IMR-90 (cell line): ENCODE measurements at regions not wholly inside any gene's neighbourhood (a gene's known extent, or its start where the extent isn't known, plus 50 kb on each side); places are given as distances from the start of the nearest gene placed in this dataset.
A peak's percentile ranks its signal among the peaks of the same experiment; 100 is the strongest.

Experiments
- ATAC-seq: fragments of 200-7000 bp; cut with Tn5 transposase; 2 replicates; pipeline ENCODE4 v1.9.1; 2020; ENCODE audit warnings: low read depth, mild to moderate bottlenecking, moderate library complexity
- BruUV-seq: library from RNA; stranded (reverse); fragments of 400-500 nt; replicated peaks from 2 replicates; lab custom pipeline; 2021; lab: Mats Ljungman, UMichigan
- CTCF ChIA-PET: fragments of 300-600 bp; formaldehyde crosslinking; extraction: SDS; loops from one replicate; lab custom pipeline; 2021; ENCODE audit warnings: antibody characterized with exemption; lab: Yijun Ruan, JAX
- POLR2A ChIA-PET: fragments of 300-600 bp; sonication (Branson Sonifier 250); formaldehyde crosslinking; loops from one replicate; lab custom pipeline; 2022; ENCODE audit warnings: antibody characterized with exemption; ENCODE audit not compliant: unreplicated experiment; lab: Charles Lee
- DNase-seq: peaks from one replicate; pipeline ENCODE4 v3.0.0; 2013
- H2AFZ ChIP-seq: replicated peaks from 2 replicates; pipeline ENCODE3; 2013; ENCODE audit warnings: low read length, mild to moderate bottlenecking; ENCODE audit not compliant: poor library complexity
- H2AK5ac ChIP-seq: 2 replicates; pipeline ENCODE4 v1.6.1; 2013; ENCODE audit warnings: low read depth, low read length, inconsistent platforms
- H2AK9ac ChIP-seq: replicated peaks from 2 replicates; pipeline ENCODE3; 2013; ENCODE audit warnings: mild to moderate bottlenecking, low read depth, low read length, moderate library complexity; ENCODE audit not compliant: poor library complexity
- H2BK120ac ChIP-seq: 2 replicates; pipeline ENCODE4 v1.6.1; 2013; ENCODE audit warnings: low read depth, low read length, inconsistent platforms
- H2BK15ac ChIP-seq: 3 replicates; pipeline ENCODE4 v1.6.1; 2013; ENCODE audit warnings: low read depth, low read length, inconsistent platforms
- H2BK20ac ChIP-seq: 2 replicates; pipeline ENCODE4 v1.6.1; 2013; ENCODE audit warnings: low read depth, mild to moderate bottlenecking, inconsistent platforms, low read length, moderate library complexity
- H2BK5ac ChIP-seq: 2 replicates; pipeline ENCODE4 v1.6.1; 2013; ENCODE audit warnings: mild to moderate bottlenecking, low read depth, low read length, inconsistent platforms; ENCODE audit not compliant: poor library complexity, severe bottlenecking
- H3K14ac ChIP-seq: replicated peaks from 2 replicates; pipeline ENCODE4 v1.6.1; 2013; ENCODE audit warnings: low read depth, low read length, inconsistent platforms
- H3K18ac ChIP-seq: 2 replicates; pipeline ENCODE4 v1.6.1; 2013; ENCODE audit warnings: low read depth, low read length, control low read depth
- H3K23ac ChIP-seq: 2 replicates; pipeline ENCODE4 v1.6.1; 2013; ENCODE audit warnings: low read depth, low read length, inconsistent platforms
- H3K27ac ChIP-seq: 2 replicates; pipeline ENCODE4 v1.5.1; 2013; ENCODE audit warnings: mild to moderate bottlenecking, control low read depth, low read length; ENCODE audit not compliant: insufficient read depth
- H3K27me3 ChIP-seq: 2 replicates; pipeline ENCODE4 v1.6.1; 2013; ENCODE audit warnings: low read length; ENCODE audit not compliant: control insufficient read depth, insufficient read depth
- H3K36me3 ChIP-seq: 2 replicates; pipeline ENCODE4 v1.6.1; 2013; ENCODE audit warnings: low read length, mixed read lengths; ENCODE audit not compliant: control insufficient read depth, insufficient read depth
- H3K4ac ChIP-seq: 2 replicates; pipeline ENCODE4 v1.6.1; 2013; ENCODE audit warnings: low read depth, low read length, inconsistent platforms
- H3K4me1 ChIP-seq: 2 replicates; pipeline ENCODE4 v1.6.1; 2013; ENCODE audit warnings: low read length, mixed read lengths; ENCODE audit not compliant: control insufficient read depth, insufficient read depth
- H3K4me2 ChIP-seq: 2 replicates; pipeline ENCODE4 v1.6.1; 2013; ENCODE audit warnings: low read depth, mild to moderate bottlenecking, control low read depth, low read length, moderate library complexity
- H3K4me3 ChIP-seq: 2 replicates; pipeline ENCODE4 v1.5.1; 2013; ENCODE audit warnings: low read depth, mild to moderate bottlenecking, control low read depth, low read length, moderate library complexity; ENCODE audit not compliant: insufficient read depth
- H3K56ac ChIP-seq: 2 replicates; pipeline ENCODE4 v1.6.1; 2013; ENCODE audit warnings: low read length, inconsistent platforms; ENCODE audit not compliant: insufficient read depth; ENCODE audit errors: extremely low read depth
- H3K79me1 ChIP-seq, 2 experiments: 2 replicates each; pipeline ENCODE4 v1.6.1; 2013; ENCODE audit warnings: low read length in 2 of 2, inconsistent platforms in 1 of 2, low read depth in 1 of 2
- H3K9ac ChIP-seq: 2 replicates; pipeline ENCODE4 v1.6.1; 2013; ENCODE audit warnings: low read depth, low read length, control low read depth
- H3K9me1 ChIP-seq: 2 replicates; pipeline ENCODE4 v1.6.1; 2013; ENCODE audit warnings: low read length, inconsistent platforms; ENCODE audit not compliant: insufficient read depth
- H3K9me3 ChIP-seq: 2 replicates; pipeline ENCODE4 v1.6.1; 2013; ENCODE audit warnings: low read length; ENCODE audit not compliant: control insufficient read depth, insufficient read depth
- H4K20me1 ChIP-seq: 2 replicates; pipeline ENCODE4 v1.6.1; 2013; ENCODE audit warnings: low read length, inconsistent platforms; ENCODE audit not compliant: insufficient read depth
- H4K5ac ChIP-seq: 2 replicates; pipeline ENCODE4 v1.6.1; 2013; ENCODE audit warnings: mild to moderate bottlenecking, low read depth, low read length, control low read depth
- H4K8ac ChIP-seq, 2 experiments: 2 replicates each; pipeline ENCODE4 v1.6.1; 2013; ENCODE audit warnings: low read depth in 2 of 2, low read length in 2 of 2, control low read depth in 1 of 2, inconsistent platforms in 1 of 2
- H4K91ac ChIP-seq: 2 replicates; pipeline ENCODE4 v1.6.1; 2013; ENCODE audit warnings: low read depth, low read length, inconsistent platforms; ENCODE audit not compliant: insufficient read depth
- BHLHE40 ChIP-seq: fragments of 150-350 bp; IDR thresholded peaks from 2 replicates; pipeline ENCODE4 v1.6.1; 2016; ENCODE audit warnings: mild to moderate bottlenecking, low read depth, low read length
- CEBPB ChIP-seq: IDR thresholded peaks from 2 replicates; pipeline ENCODE4 v1.6.1; 2012; ENCODE audit warnings: low read depth, low read length, improper control_type of control experiment
- CHD1 ChIP-seq: IDR thresholded peaks from 2 replicates; pipeline ENCODE4 v1.6.1; 2012; ENCODE audit warnings: low read depth, low read length, improper control_type of control experiment
- FOS ChIP-seq: fragments of 150-350 bp; IDR thresholded peaks from 2 replicates; pipeline ENCODE4 v1.6.1; 2016; ENCODE audit warnings: low read depth, low read length
- MAFK ChIP-seq: IDR thresholded peaks from 2 replicates; pipeline ENCODE4 v1.6.1; 2012; ENCODE audit warnings: low read depth, low read length, improper control_type of control experiment
- MAZ ChIP-seq: IDR thresholded peaks from 2 replicates; pipeline ENCODE4 v1.6.1; 2012; ENCODE audit warnings: low read depth, mild to moderate bottlenecking, low read length, improper control_type of control experiment, moderate library complexity, borderline replicate concordance
- MXI1 ChIP-seq: IDR thresholded peaks from 2 replicates; pipeline ENCODE4 v1.6.1; 2012; ENCODE audit warnings: low read depth, mild to moderate bottlenecking, low read length, moderate library complexity, borderline replicate concordance
- POLR2A ChIP-seq: IDR thresholded peaks from 2 replicates; pipeline ENCODE4 v1.6.1; 2012; ENCODE audit warnings: mild to moderate bottlenecking, low read depth, low read length
- RAD21 ChIP-seq: IDR thresholded peaks from 2 replicates; pipeline ENCODE4 v1.6.1; 2012; ENCODE audit warnings: low read length, improper control_type of control experiment
- SMC3 ChIP-seq: fragments of 150-350 bp; IDR thresholded peaks from 2 replicates; pipeline ENCODE4 v1.6.1; 2016; ENCODE audit warnings: low read depth, mild to moderate bottlenecking, antibody characterized with exemption, low read length, moderate library complexity
- WGBS, 2 experiments: methylation state at CpG; one replicate each; pipeline versions ENCODE4 v1.1.5 to v1.1.7; 2013; ENCODE audit warnings: missing lambda C conversion rate in 2 of 2; ENCODE audit not compliant: insufficient read length in 1 of 2; ENCODE audit errors: extremely low coverage in 2 of 2; 5-methylcytosine and 5-hydroxymethylcytosine counted together
- dilution Hi-C: fragments of 300-500 bp; cut with HindIII; formaldehyde crosslinking; loops from one replicate; pipeline ENCODE4 v1.14.3; 2018; ENCODE audit warnings: low sequenced_read_pairs; ENCODE audit not compliant: unreplicated experiment
- in situ Hi-C: fragments of 300-500 bp; cut with MboI; formaldehyde crosslinking; loops from 3 replicates; pipeline ENCODE4 v1.14.3; 2019; ENCODE audit warnings: low sequenced_read_pairs, inconsistent platforms, mixed read lengths
- intact Hi-C: fragments of 100-400 bp; cut with micrococcal nuclease; formaldehyde crosslinking; loops from 2 replicates; pipeline ENCODE4 v1.10.0; 2022
- TF ChIP-seq, protein P1 (sequence below): fragments of 150-350 bp; IDR thresholded peaks from 2 replicates; pipeline ENCODE4 v1.6.1; 2017; ENCODE audit warnings: mild to moderate bottlenecking, antibody characterized with exemption, low read length, low read depth
- TF ChIP-seq, protein P2 (sequence below): conservative IDR thresholded peaks from 2 replicates; pipeline ENCODE4 v1.5.1; 2012; ENCODE audit warnings: mild to moderate bottlenecking, low read depth, low read length, improper control_type of control experiment

DNA sequence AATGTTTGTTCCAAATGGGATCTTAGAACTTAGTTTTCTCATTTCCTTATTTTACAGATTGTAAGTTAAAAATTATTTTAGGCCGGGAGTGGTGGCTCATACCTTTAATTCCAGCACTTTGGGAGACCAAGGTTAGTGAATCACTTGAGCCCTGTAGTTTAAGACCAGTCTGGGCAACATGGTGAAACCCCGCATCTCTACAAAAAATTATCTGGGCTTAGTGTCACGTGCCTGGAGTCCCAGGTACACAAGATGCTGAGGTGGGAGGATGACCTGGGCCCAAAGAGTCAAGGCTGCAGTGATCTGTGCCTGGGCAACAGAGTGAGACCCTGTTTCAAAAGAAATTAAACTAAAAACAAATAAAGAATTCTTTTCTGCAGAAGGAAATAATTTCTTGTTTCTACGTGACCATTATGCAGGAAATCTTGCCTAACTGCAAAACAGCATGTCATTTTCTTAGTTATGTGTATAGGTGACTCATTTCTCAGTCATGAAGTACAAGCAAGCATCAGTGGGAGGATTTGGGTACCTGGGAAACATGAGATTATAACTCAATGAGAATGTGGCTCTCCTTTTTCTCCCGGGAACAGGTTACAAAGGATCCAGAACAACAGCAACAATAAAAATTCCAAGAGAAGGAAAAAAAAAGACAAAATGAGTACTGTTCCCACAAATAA is 375.1 kb upstream of the ST8SIA4 start:
- Histone ChIP-seq H3K56ac (no peak overlapping the region), H3K9me1 (no peaks in the 10 kb centered on the region), H3K27me3 (no peaks in the 10 kb centered on the region), H2AFZ (no peak overlapping the region), H4K5ac (no peak overlapping the region), H3K9ac (no peak overlapping the region), H3K4ac (no peak overlapping the region), H2BK20ac (no peak overlapping the region), H4K20me1 (no peaks in the 10 kb centered on the region), H3K79me1 (no peaks in the 10 kb centered on the region), H3K18ac (no peak overlapping the region), H2AK9ac (no peak overlapping the region), H2AK5ac (no peak overlapping the region), H3K14ac (no peak overlapping the region), H3K4me3 (no peak overlapping the region), H3K27ac (no peak overlapping the region), H2BK5ac (no peak overlapping the region), H2BK120ac (no peak overlapping the region), H2BK15ac (no peak overlapping the region), H3K23ac (no peak overlapping the region), H4K8ac (no peak overlapping the region), H4K91ac (no peak overlapping the region), H3K36me3 (no peaks in the 10 kb centered on the region), H3K4me2 (no peak overlapping the region), H3K4me1 (no peaks in the 10 kb centered on the region), H3K9me3 (no peaks in the 10 kb centered on the region; the same call in 1 of the 2 replicates)
- ChIA-PET CTCF (no interaction called here), POLR2A (no interaction called here)
- peak; percentile 0 for DNase-seq
- dilution Hi-C loops = no loop called here
- TF ChIP-seq FOS (no peak), MXI1 (no peak), POLR2A (no peak), BHLHE40 (no peak), CHD1 (no peak), SMC3 (no peak), RAD21 (no peak), CEBPB (no peak), MAZ (no peak), MAFK (no peak)
- TF ChIP-seq, protein P1, sequence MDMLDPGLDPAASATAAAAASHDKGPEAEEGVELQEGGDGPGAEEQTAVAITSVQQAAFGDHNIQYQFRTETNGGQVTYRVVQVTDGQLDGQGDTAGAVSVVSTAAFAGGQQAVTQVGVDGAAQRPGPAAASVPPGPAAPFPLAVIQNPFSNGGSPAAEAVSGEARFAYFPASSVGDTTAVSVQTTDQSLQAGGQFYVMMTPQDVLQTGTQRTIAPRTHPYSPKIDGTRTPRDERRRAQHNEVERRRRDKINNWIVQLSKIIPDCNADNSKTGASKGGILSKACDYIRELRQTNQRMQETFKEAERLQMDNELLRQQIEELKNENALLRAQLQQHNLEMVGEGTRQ = no peak
- TF ChIP-seq, protein P2, sequence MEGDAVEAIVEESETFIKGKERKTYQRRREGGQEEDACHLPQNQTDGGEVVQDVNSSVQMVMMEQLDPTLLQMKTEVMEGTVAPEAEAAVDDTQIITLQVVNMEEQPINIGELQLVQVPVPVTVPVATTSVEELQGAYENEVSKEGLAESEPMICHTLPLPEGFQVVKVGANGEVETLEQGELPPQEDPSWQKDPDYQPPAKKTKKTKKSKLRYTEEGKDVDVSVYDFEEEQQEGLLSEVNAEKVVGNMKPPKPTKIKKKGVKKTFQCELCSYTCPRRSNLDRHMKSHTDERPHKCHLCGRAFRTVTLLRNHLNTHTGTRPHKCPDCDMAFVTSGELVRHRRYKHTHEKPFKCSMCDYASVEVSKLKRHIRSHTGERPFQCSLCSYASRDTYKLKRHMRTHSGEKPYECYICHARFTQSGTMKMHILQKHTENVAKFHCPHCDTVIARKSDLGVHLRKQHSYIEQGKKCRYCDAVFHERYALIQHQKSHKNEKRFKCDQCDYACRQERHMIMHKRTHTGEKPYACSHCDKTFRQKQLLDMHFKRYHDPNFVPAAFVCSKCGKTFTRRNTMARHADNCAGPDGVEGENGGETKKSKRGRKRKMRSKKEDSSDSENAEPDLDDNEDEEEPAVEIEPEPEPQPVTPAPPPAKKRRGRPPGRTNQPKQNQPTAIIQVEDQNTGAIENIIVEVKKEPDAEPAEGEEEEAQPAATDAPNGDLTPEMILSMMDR = no peak
- intact Hi-C loops = no loop called here
- no CpG with 5 or more reads among the region's 5 CpGs for WGBS, 2 experiments
- no peak for ATAC-seq
- no TSS peak for BruUV-seq
- in situ Hi-C loops = no loop called here
